DMS79 (cell line): ENCODE measurements at regions not wholly inside any gene's neighbourhood (a gene's known extent, or its start where the extent isn't known, plus 50 kb on each side); places are given as distances from the start of the nearest gene placed in this dataset.

ENCODE experiments used
- DNase-seq: peaks from one replicate; lab custom pipeline; 2025; lab: John Stamatoyannopoulos, UW

DNA sequence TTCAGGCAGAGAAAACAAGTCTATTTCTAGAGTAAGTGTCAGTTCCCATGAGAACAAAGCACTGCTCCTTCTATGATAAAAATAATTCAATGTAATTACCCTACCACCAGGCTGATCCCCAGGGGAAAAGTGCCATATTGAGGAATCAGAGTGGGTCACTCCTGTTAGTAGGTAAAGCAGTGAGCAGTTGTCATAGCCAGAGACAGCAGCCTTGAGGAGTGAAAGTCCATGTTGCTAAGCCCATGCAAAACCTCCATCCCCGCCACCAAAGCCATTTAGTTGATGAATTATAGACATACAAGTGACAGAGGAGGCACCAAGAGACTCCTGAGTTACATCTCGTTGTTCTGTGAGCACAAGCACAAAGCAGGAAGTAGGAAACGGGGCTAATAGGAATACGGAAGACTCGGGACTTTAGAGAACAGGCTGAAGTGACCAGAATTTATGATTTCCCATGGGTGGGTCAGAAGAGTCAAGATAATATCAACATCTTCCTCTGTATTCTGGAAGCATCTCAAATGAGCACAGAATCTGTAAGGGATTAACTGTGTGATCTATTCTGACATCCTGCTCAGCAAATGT is 197.9 kb downstream of the MAFB start:
- DNase-seq = no peak

DNA sequence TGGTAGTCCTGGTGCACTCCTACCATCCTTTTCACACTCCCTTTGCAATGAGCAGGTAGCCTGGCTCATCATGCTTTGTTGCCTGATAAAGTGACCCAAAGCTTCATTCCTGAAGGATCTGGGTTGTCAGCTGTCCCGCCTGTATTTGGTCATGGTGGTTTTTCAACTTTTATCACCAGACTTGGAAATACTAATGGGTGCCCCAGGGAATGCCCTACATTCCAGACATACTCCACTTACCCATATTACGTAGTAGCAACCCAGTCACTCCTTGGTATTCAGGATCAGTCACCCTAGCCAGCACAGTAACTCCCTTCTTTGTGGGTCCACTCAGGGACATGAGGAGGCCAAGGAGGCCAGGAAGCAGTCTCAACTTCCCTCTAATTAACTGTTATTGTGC is 199.2 kb downstream of the MAFB start:
- DNase-seq = no peak

DNA sequence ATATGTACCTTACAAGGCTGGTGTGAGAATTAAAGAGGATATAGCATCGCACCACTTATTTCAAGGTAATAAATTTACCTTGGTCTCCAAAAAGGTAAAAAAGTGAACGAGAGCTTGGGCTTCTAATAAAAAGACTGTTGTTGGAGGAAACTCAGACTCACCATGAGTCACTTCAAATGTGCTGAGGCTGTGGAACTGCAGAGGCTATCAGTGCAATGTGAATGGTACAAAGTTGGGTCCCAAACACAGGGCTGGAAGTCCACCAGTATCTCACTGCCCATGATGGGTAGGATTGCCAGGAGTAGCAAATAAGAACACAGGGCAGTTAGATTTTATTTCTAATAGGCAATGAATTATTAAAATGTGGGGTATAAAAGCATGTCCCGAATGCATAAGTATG is 200.6 kb downstream of the MAFB start:
- DNase-seq = no peak

DNA sequence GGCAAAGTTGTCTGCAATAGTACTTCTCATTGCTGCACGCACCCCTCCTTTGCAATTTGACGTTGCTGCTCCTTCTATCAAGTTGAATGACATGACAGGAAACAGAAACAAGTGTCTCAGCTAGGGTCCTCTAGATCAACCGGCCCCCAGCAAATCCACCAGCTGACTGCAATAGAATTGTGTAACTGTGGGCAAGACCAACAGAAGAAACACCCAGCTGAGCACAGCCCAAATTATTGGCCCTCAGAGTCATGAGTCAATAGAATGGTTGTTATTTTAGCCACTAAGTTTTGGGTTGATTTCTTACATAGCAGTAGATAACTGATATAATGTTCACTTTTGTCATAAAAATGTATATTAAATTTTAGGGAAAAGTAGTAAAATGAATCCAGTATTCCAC is 202.7 kb downstream of the MAFB start:
- DNase-seq = no peak

DNA sequence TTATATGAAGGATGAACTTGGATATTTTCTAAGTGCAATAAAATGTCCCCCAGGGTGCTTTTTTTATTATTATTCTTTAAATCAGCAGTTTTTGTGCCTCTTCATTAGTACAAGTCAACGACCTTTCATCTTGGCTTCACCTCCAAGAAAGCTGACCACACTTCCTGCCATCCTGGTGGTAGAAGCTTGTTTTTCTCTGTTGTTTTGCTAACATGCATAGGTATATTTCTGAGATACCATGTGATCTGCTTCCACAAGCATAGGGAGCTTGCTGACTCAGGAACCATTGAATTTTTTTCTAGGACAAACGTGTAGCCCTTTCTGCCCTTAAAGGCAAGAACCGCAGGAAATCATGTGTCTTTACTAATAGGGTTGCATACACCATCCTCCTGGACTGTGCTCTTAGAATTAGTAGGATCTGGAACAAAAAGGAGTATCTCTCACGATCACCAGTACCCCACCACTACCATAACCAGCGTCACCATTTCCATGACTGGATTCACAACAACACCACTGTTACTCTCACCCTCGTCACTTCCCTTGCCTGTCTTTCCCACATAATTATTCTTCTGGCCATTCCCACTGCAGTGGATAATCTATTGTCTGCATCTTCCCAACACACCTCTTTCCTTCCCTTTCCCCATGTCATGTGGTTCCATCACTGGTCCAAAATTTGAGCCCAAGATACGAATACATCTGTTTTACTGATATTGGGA is 207.1 kb downstream of the MAFB start:
- no peak for DNase-seq

DNA sequence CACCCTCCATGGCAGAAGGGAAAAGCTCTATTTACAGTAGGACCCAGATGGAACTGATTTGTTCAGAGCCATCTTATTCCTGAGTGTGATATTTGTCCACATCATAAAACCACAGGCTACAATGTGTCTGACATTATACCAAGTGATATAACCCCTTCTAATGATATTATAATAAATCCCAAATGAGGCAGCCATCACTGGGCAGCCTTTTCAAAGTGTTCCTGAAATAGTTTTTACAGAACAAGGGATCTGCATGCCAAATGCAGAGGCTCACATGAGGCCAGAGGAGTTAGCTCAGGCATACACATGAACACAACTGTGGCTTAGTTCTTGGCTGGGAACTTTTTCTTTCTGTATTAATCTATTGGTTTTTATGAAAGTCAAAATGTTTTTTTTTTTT is 207.7 kb downstream of the MAFB start:
- no peak for DNase-seq

DNA sequence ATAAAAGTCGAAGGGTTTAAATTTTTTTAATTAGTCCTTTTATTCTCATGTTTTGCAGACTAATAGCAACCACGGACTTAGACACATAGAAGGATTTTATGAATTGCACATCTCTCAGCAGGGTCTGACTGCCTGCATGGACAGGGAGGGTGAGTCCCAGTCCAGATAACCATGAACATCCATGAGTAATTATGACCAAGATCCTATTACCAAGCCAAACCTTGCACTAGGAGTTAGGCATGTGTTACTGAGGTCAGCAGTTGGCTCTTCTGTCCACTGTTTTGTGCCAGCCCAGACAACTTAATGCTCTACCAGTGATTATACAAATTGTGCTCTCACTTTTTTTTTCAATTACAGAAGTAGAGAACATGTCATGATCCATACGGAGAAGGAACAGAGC is 211.2 kb downstream of the MAFB start:
- no peak for DNase-seq

DNA sequence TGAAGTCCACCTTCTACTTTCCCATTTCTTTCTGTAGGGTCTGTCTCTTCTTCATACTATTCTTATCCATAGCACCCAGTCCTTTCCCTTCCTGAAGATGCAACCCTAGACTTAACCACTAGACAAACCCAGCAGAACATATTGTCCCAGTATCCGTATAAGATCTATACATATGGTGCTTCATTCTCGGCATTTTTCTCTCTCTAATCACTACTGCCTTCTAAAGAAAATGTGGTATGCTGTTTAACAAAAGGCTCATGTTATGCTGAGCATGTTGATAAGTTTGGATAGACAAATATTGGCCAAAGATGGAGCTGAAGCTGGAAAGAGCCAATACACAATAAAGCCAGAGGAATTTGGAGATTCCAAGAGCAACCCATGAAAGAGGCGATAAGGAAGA is 212.6 kb downstream of the MAFB start:
- DNase-seq = no peak

DNA sequence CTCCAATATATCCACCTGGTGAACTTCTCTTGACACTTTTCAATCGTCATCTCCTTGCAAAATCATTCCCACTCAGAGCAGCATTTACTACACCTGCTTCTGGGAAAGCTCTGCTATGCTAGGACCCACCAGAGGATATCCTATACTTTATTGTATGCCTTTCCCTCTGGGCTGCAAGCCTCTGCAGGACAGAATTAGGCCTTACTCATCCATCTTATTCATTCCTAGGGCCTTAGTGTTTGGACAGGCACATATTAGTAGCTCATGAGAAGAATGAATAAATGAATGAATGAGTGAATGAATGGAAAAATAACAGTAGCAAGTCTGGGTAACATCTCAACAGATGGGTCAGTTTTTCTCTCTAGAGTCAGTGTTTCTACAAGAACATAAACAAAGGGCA is 216.1 kb downstream of the MAFB start:
- no peak for DNase-seq

DNA sequence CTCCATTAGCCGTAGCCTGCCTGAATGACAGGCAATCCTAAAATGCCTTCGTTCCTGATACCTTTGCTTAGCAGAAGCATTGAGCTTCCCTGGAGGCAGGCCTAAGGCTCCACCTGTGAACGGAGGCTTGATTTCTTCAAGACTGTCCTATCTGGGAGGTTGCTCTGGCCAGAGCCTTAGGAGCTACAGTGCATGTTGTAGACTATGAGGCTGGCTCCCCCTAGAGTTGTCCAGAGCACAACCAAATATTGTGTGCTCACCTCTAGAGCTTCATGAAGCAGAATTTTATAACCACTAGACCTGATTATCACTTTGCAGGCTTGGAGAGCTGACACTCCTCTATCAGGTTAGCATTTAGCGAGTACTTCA is 217.8 kb downstream of the MAFB start:
- DNase-seq = no peak

DNA sequence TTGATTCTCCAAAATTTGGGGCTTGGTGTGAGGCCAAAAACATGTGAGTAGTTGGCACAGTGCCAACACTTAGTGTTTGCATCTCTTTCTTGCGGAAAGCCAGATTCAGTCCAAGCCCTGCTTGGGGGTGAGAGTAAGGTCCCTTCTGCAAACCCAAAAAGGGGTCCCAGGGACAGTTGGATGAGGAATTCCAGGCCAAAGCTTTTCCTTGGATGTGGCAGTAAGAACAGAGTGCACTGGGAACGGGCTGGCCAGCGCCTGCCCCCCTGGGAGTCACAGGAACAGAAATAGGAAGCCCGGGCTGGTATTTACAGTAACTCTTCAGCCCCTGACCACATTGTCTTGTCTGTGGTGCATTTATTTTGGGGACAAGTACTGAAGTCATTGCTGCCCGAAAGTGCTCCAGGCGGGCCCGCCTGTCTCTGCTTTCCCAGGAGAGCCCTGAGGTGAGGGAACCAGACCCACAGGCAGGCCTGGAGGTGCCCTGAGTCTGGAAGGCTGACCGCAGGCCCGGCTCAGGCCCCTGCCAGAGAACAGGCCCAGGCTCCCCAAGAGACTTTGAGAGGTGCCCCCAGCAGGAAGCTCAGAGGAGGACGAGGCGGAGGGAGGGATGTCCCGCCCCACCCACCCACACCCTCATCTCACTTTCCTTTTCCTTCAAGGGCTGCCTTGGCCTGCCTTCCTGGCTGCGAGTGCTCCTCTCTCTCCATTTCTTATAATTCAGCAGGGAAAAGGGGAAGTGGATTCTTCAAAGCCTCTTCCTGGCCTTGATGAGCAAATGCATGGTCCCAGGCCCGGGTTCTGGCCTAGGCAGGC is 218.4 kb downstream of the MAFB start:
- DNase-seq = no peak

DNA sequence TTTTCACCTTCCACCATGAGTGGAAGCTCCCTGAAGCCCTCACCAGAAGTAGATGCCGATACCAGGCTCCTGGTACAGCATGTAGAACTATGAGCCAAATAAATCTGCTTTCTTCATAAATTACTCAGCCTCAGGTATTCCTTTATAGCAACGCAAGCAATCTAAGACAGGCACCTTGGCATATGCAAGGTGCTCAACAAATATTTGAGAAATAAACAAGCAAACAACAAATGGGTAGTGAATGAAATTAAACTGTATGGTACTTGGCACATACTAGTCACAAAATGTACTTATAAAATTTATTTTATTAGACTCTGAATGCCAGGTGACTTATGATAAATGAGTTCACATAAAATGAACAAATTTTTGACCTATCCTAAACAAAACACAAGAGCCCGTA is 220.3 kb downstream of the MAFB start:
- DNase-seq = no peak

DNA sequence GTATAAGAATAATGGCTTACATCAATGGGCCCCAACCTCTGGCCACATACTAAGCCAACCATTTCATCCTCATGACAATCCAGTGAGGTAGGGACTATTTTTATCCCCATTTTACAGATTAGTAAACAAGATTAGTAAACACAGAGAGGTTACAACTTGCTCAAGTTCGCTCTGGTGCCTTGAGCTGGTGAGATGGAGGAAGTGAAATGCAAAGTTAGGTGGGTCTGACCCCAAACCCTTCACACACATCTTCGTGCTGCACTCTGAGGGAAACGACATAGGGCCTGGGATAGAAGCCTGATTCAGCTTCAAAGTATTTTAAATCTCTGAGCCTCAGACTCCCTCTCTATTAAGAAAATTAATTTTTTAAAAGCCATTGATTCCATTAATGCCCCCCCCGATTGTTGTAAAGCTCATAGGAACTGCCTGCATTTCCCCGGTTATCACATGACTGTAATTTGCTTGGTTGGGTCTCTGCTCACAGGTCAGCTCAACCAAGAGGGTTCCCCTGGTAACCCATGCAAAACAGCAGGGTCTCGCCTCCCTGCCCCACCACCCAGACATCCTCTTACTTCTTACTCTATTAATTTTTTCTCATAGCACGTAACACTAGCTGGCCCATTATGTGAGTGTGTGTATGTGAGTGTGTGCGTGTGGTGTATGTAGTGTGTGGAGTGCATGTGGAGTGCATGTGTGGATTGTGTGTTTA is 221.2 kb downstream of the MAFB start:
- no peak for DNase-seq

DNA sequence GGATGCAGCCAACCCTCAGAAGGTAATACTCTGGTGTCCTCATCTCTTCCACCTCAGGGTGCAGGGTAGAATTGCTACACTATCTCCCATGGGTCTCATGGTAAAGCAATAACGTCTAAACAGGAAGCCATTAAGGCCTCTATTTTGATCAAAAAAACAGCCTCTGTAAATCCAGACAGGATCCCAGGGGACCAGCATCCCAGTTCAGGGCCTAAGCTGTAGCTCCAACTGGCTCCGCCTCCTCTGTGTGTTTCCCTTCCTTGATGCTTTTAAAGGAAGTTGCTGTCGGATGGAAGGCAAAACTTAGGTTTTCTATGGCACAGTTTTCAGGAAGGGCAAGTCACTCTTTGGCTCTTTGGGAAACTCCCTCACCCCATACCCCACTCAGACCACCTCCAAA is 222.0 kb downstream of the MAFB start:
- DNase-seq = no peak

DNA sequence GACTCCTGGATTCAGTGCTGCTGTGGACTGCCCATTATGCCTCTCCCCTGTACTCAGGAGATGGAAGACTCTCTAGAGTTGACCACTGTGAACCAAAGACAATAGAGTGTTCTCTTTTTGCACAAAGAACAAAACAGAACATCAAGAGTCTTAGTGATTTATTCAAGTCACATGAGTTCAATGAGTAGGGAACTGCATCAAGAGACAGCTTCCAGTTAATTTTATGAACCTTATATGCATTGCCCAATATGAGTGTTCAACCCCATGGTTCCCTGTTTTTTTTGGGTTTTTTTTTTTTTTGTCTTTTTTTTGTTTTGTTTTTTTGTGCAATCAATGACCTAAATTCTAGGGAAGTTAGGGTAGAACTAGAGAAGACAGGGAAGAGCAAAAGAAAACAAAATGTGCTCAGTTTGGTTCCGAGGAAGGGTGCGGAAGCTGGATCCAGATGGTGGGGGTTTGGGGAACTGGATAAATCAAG is 224.3 kb downstream of the MAFB start:
- DNase-seq = no peak

DNA sequence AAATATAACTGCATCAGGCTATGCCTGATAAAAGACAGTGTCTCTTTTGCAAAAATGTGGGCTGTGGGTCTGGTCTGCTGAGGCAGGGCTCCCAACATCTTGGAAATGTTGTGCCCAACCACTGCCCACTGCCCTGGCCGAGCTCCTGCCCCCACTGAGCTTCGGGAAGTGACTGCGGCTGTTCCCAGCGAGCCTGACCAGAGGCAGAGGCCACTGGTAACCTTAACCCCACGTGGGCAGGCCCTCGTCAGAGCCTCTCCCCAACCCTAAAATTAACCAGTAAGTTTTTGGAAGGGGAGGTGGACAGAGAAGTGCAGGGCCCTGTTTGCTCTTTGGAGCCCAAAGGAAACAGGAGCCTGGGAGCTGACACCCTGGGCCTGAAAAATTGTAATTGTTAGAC is 225.9 kb downstream of the MAFB start:
- no peak for DNase-seq

DNA sequence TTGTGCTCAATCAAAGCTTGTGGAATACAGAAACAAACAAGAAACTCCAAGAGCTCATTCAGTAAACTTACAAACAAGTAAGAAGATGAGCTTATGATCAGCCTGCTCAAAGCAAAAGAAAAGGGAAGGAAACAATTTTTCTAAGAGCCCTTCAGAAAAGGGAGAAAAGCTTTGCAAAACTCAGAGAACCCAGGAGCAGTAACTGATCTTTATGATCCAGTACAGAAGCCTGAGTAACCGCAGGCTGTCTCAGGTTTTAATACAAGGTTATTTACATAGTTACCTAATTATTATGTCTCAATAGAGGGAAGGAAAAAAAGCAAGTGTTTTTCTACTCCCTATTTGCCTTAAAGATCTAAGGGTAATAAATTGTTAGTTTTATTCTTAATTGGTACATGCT is 226.5 kb downstream of the MAFB start:
- no peak for DNase-seq

DNA sequence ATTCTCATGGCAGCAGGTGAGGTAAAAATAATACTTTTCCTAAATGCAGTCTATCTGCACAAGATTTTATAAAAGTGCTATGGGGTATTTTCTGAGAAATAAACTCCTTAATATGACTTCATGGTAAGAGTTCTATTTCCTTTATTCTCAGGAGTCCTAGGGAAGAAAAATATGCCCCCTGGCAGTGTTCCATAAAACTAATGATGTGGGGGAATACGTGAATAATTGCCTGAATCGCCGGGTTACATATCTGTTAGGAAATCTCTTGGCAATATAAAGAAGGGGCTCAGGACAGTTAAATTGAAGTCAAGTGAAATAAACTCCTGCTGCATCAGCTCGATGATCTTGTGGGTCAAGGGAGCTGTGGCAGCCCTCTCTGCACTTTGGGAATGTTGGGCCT is 229.7 kb downstream of the MAFB start:
- no peak for DNase-seq

DNA sequence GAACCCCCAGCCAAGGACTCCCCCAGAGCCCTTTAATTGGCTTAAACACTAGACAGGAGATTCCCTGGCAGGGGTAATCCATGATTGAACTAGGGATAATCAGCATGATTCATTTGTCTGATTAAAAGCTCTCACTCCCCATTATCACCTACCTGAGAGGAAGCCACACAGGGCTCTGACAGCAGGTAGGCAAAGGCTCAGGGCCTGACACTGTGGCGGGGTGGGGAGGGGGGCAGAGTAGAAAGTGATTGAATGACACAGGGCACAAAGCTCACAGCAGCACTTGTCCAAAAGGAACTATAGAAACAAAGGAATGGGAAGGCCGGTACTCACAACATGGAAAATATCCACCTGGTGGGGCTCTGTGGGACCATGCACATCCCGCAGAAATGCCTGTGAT is 231.6 kb downstream of the MAFB start:
- no peak for DNase-seq

DNA sequence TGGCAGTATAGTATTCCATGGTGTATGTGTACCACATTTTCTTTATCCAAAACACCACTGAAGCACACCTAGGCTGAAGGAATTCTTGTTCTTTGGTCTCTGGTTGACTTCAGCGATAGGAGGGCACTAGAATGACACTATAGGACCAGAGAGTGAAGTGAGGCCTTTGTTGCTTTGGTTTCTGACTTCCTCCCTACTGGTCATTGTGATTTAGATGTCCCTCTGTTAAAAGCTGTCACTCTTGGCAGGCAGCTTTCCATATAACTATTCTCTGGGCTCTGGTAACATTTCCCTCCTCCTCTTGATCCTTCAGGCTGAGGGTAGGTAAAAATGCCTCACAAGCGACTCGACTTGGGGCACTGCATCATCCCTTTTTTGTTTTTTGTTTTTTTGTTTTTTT is 236.3 kb downstream of the MAFB start:
- no peak for DNase-seq

DNA sequence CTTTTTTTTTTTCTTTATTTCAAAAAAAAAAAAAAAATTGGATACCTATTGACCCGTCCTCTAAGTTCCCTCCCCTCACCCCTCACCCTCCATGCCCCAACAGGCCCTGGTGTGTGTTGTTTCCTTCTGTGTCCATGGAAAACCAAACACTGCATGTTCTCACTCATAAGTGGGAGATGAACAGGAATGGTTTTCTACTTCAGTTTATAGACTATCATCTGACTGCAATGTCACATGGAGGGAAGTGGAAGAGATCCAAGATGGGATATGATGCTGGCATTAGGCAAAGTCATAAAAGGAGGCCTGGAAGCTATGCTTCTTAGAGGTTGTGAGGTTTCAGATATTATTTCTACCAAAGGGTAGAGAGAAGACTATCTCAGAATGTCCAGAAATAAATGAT is 237.5 kb downstream of the MAFB start:
- no peak for DNase-seq

DNA sequence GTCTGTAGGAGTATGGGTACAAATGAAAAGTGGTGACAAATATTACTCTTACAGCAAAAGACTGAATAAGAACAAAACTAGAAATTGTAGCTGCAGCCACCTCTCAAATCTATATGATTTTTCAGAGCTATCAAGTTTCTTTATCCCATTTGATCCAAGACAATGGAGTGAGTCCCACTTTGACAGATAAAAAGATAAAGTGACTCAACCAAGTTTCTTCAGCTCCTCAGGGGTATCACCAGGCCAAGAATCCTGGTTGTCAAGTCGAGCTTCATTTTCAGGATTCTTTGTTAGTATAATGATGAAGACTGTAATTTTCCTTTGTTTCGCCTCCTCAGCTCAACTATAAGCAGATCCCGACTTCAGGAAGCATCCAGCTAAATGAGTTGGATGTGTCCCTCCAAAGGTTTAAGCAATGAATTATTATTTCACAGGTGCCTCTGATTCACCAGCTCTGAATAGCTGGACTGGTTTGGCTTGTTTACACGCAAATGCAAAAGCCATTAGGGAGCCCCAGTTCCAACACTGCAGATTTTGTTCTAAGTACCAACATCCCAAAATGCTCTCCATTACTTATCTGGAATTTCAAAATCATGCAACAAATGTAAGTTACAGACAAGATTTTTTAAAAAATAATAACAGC is 238.9 kb downstream of the MAFB start:
- DNase-seq = no peak
